ENCODE measurements at regions not wholly inside any gene's neighbourhood (a gene's known extent, or its start where the extent isn't known, plus 50 kb on each side); places are given as distances from the start of the nearest gene placed in this dataset.

DNA sequence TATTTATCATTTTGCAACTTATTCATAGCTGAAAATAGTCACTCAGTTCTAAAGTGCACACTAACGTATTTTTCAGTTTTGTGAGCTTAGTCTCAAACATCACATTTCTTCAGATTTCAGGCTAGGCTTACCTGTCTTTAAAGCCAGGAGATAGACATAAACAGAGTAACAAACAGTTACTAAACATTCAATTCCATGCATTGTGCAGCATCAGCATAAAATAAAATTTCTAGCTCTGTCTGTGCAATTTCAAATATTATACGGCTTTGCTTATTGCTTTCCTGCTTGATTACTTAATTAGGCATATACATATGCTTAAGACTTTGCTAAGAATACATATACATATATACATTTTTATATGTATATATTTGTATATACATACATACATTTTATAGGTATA, 637.0 kb downstream of the NR4A2 start:
- Mint-ChIP-seq H3K9me3 (peaks cover 5% of the 10 kb centered on the region), H3K4me3 (no peak overlapping the region), H3K27me3 (ENCODE audit: low read depth) (no peaks in the 10 kb centered on the region), H3K27ac (no peak overlapping the region), H3K4me1 (no peaks in the 10 kb centered on the region), H3K36me3 (no peaks in the 10 kb centered on the region)
- POLR2A ChIA-PET, result no interaction called here
- ATAC-seq (no peak), DNase-seq (ENCODE audit: low spot score) (no peak)
- CTCF ChIA-PET, result no interaction called here
- no peak for TF ChIP-seq ATF1 (CRISPR knock-in tag; IDR thresholded peaks at IDR 0.05)
- no peak for TF ChIP-seq NFATC4 (CRISPR knock-in tag; IDR thresholded peaks at IDR 0.05)
- no peak for TF ChIP-seq HMGA2 (CRISPR knock-in tag; IDR thresholded peaks at IDR 0.05)
- TF ChIP-seq, protein P1, sequence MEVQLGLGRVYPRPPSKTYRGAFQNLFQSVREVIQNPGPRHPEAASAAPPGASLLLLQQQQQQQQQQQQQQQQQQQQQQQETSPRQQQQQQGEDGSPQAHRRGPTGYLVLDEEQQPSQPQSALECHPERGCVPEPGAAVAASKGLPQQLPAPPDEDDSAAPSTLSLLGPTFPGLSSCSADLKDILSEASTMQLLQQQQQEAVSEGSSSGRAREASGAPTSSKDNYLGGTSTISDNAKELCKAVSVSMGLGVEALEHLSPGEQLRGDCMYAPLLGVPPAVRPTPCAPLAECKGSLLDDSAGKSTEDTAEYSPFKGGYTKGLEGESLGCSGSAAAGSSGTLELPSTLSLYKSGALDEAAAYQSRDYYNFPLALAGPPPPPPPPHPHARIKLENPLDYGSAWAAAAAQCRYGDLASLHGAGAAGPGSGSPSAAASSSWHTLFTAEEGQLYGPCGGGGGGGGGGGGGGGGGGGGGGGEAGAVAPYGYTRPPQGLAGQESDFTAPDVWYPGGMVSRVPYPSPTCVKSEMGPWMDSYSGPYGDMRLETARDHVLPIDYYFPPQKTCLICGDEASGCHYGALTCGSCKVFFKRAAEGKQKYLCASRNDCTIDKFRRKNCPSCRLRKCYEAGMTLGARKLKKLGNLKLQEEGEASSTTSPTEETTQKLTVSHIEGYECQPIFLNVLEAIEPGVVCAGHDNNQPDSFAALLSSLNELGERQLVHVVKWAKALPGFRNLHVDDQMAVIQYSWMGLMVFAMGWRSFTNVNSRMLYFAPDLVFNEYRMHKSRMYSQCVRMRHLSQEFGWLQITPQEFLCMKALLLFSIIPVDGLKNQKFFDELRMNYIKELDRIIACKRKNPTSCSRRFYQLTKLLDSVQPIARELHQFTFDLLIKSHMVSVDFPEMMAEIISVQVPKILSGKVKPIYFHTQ (CRISPR knock-in tag; IDR thresholded peaks at IDR 0.05), result no peak
- TF ChIP-seq CREB1 (CRISPR knock-in tag; IDR thresholded peaks at IDR 0.05), result no peak
- TF ChIP-seq, protein P2, sequence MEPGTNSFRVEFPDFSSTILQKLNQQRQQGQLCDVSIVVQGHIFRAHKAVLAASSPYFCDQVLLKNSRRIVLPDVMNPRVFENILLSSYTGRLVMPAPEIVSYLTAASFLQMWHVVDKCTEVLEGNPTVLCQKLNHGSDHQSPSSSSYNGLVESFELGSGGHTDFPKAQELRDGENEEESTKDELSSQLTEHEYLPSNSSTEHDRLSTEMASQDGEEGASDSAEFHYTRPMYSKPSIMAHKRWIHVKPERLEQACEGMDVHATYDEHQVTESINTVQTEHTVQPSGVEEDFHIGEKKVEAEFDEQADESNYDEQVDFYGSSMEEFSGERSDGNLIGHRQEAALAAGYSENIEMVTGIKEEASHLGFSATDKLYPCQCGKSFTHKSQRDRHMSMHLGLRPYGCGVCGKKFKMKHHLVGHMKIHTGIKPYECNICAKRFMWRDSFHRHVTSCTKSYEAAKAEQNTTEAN (CRISPR knock-in tag; IDR thresholded peaks at IDR 0.05), result no peak
- TF ChIP-seq, protein P3, sequence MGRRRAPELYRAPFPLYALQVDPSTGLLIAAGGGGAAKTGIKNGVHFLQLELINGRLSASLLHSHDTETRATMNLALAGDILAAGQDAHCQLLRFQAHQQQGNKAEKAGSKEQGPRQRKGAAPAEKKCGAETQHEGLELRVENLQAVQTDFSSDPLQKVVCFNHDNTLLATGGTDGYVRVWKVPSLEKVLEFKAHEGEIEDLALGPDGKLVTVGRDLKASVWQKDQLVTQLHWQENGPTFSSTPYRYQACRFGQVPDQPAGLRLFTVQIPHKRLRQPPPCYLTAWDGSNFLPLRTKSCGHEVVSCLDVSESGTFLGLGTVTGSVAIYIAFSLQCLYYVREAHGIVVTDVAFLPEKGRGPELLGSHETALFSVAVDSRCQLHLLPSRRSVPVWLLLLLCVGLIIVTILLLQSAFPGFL (CRISPR knock-in tag; IDR thresholded peaks at IDR 0.05; ENCODE audit: borderline replicate concordance), result no peak
- TF ChIP-seq NR2C2 (CRISPR knock-in tag; IDR thresholded peaks at IDR 0.05), result no peak
- TF ChIP-seq AFF4 (CRISPR knock-in tag; IDR thresholded peaks at IDR 0.05; ENCODE audit: borderline replicate concordance), result no peak
- no peak for TF ChIP-seq ZNF317 (CRISPR knock-in tag; IDR thresholded peaks at IDR 0.05; ENCODE audit: borderline replicate concordance, low read depth)
- TF ChIP-seq GRHL2 (CRISPR knock-in tag; IDR thresholded peaks at IDR 0.05; ENCODE audit: insufficient replicate concordance, severe bottlenecking), result no peak
- no peak for TF ChIP-seq CBFB (CRISPR knock-in tag; IDR thresholded peaks at IDR 0.05; ENCODE audit: low read depth)
- TF ChIP-seq ZNF671 (CRISPR knock-in tag; IDR thresholded peaks at IDR 0.05), result no peak
- TF ChIP-seq, protein P4, sequence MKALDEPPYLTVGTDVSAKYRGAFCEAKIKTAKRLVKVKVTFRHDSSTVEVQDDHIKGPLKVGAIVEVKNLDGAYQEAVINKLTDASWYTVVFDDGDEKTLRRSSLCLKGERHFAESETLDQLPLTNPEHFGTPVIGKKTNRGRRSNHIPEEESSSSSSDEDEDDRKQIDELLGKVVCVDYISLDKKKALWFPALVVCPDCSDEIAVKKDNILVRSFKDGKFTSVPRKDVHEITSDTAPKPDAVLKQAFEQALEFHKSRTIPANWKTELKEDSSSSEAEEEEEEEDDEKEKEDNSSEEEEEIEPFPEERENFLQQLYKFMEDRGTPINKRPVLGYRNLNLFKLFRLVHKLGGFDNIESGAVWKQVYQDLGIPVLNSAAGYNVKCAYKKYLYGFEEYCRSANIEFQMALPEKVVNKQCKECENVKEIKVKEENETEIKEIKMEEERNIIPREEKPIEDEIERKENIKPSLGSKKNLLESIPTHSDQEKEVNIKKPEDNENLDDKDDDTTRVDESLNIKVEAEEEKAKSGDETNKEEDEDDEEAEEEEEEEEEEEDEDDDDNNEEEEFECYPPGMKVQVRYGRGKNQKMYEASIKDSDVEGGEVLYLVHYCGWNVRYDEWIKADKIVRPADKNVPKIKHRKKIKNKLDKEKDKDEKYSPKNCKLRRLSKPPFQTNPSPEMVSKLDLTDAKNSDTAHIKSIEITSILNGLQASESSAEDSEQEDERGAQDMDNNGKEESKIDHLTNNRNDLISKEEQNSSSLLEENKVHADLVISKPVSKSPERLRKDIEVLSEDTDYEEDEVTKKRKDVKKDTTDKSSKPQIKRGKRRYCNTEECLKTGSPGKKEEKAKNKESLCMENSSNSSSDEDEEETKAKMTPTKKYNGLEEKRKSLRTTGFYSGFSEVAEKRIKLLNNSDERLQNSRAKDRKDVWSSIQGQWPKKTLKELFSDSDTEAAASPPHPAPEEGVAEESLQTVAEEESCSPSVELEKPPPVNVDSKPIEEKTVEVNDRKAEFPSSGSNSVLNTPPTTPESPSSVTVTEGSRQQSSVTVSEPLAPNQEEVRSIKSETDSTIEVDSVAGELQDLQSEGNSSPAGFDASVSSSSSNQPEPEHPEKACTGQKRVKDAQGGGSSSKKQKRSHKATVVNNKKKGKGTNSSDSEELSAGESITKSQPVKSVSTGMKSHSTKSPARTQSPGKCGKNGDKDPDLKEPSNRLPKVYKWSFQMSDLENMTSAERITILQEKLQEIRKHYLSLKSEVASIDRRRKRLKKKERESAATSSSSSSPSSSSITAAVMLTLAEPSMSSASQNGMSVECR (CRISPR knock-in tag; IDR thresholded peaks at IDR 0.05; ENCODE audit: borderline replicate concordance), result no peak
- no peak for TF ChIP-seq ELF4 (CRISPR knock-in tag; IDR thresholded peaks at IDR 0.05; ENCODE audit: low read depth)
- no peak for TF ChIP-seq ETV6 (CRISPR knock-in tag; IDR thresholded peaks at IDR 0.05)
- TF ChIP-seq E2F4 (CRISPR knock-in tag; IDR thresholded peaks at IDR 0.05; ENCODE audit: borderline replicate concordance, low read depth), result no peak
